Astrocyte (in vitro differentiated cells and primary cell): ENCODE measurements at regions not wholly inside any gene's neighbourhood (a gene's known extent, or its start where the extent isn't known, plus 50 kb on each side); places are given as distances from the start of the nearest gene placed in this dataset.

Experiments used
- DNase-seq: peaks from one replicate; pipeline ENCODE4 v3.0.0-alpha.2; 2010; ENCODE audit warnings: low read depth
- FAIRE-seq: peaks from 2 replicates; lab custom pipeline; 2011; peaks lifted over from hg19 to GRCh38; lab: Jason Lieb, UNC
- H2AFZ ChIP-seq: 2 replicates; pipeline ENCODE4 v1.6.0; 2012; ENCODE audit warnings: low read depth, low read length, inconsistent platforms
- H3K27ac ChIP-seq: 2 replicates; pipeline ENCODE4 v1.5.1; 2011; ENCODE audit warnings: low read depth, low read length, inconsistent platforms
- H3K27me3 ChIP-seq: 2 replicates; pipeline ENCODE4 v1.6.0; 2011; ENCODE audit warnings: low read length, inconsistent platforms; ENCODE audit not compliant: insufficient read depth
- H3K36me3 ChIP-seq: 2 replicates; pipeline ENCODE4 v1.5.1; 2011; ENCODE audit warnings: low read length, inconsistent platforms; ENCODE audit not compliant: insufficient read depth
- H3K4me1 ChIP-seq: 2 replicates; pipeline ENCODE4 v1.5.1; 2011; ENCODE audit warnings: low read length, inconsistent platforms; ENCODE audit not compliant: insufficient read depth
- H3K4me2 ChIP-seq: 2 replicates; pipeline ENCODE4 v1.6.0; 2012; ENCODE audit warnings: low read length, inconsistent platforms
- H3K4me3 ChIP-seq: 2 replicates; pipeline ENCODE4 v1.5.1; 2011; ENCODE audit warnings: low read depth, mild to moderate bottlenecking, low read length, inconsistent platforms; ENCODE audit not compliant: insufficient read depth
- H3K79me2 ChIP-seq: 2 replicates; pipeline ENCODE4 v1.6.0; 2012; ENCODE audit warnings: mild to moderate bottlenecking, low read length, inconsistent platforms; ENCODE audit not compliant: insufficient read depth
- H3K9ac ChIP-seq: 2 replicates; pipeline ENCODE4 v1.6.0; 2012; ENCODE audit warnings: mild to moderate bottlenecking, low read length, inconsistent platforms
- H3K9me3 ChIP-seq: 2 replicates; pipeline ENCODE4 v1.5.1; 2012; ENCODE audit warnings: low read depth, mild to moderate bottlenecking, low read length, inconsistent platforms; ENCODE audit not compliant: insufficient read depth
- H4K20me1 ChIP-seq: 2 replicates; pipeline ENCODE4 v1.6.0; 2012; ENCODE audit warnings: low read length, inconsistent platforms; ENCODE audit not compliant: insufficient read depth
- H3K27ac Mint-ChIP-seq: one replicate; pipeline ENCODE4 v1.8.0; 2021; ENCODE audit warnings: mild to moderate bottlenecking, mixed read lengths; ENCODE audit not compliant: unreplicated experiment
- H3K27me3 Mint-ChIP-seq: one replicate; pipeline ENCODE4 v1.8.0; 2021; ENCODE audit warnings: low read depth, mixed read lengths; ENCODE audit not compliant: unreplicated experiment
- H3K36me3 Mint-ChIP-seq: one replicate; pipeline ENCODE4 v1.8.0; 2021; ENCODE audit warnings: low read depth, mixed read lengths; ENCODE audit not compliant: unreplicated experiment
- H3K4me1 Mint-ChIP-seq: one replicate; pipeline ENCODE4 v1.8.0; 2021; ENCODE audit warnings: low read depth, mixed read lengths; ENCODE audit not compliant: unreplicated experiment
- H3K4me3 Mint-ChIP-seq: one replicate; pipeline ENCODE4 v1.8.0; 2021; ENCODE audit warnings: mild to moderate bottlenecking, moderate library complexity, mixed read lengths; ENCODE audit not compliant: unreplicated experiment
- H3K9me3 Mint-ChIP-seq: one replicate; pipeline ENCODE4 v1.8.0; 2021; ENCODE audit warnings: mild to moderate bottlenecking, mixed read lengths; ENCODE audit not compliant: unreplicated experiment
- EZH2 ChIP-seq: IDR thresholded peaks from 2 replicates; pipeline ENCODE4 v1.6.1; 2012; ENCODE audit warnings: mild to moderate bottlenecking, low read length, inconsistent platforms; ENCODE audit not compliant: insufficient read depth
- TF ChIP-seq, protein P1 (sequence below): IDR thresholded peaks from 2 replicates; pipeline ENCODE4 v1.5.1; 2011; ENCODE audit warnings: low read depth, mild to moderate bottlenecking, inconsistent platforms, low read length, moderate library complexity; ENCODE audit not compliant: insufficient read depth

DNA sequence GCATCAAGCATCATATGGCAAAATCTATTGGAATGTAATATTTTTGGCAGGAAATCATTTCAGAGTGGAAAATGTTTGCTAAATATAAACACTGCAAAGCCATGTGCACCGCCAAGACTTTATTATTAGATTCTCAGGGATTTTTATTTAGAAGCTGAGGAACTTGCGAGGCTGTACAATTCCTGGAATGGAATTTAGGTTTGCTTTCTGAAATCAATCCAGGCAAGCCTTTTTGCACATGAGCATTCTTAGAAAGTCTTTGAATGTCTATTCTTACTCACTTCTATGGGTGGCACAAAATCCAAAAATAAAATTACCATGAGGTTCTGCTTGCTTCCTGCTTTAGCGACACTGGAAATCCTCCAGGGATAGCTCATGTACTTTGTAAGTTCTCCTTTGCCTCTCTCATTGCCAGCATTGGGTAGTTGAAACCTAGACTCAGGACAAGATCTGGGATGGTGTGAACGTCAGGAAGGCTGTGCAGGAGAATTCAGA lies 71.5 kb upstream of the PALM2AKAP2 start:
- Mint-ChIP-seq H3K9me3 (peaks cover 3% of the 10 kb centered on the region), H3K27me3 (peaks cover 15% of the 10 kb centered on the region), H3K27ac (no peak overlapping the region), H3K36me3 (no peaks in the 10 kb centered on the region), H3K4me3 (no peak overlapping the region), H3K4me1 (no peaks in the 10 kb centered on the region)
- FAIRE-seq (no peak), DNase-seq (peak; percentile 38)
- H3K4me1 ChIP-seq, result no peaks in the 10 kb centered on the region
- no peak overlapping the region for H3K4me2 ChIP-seq
- H2AFZ ChIP-seq, result no peak overlapping the region
- H3K9ac ChIP-seq, result no peak overlapping the region
- no peaks in the 10 kb centered on the region for H3K36me3 ChIP-seq
- H3K27ac ChIP-seq, result no peak overlapping the region
- no peaks in the 10 kb centered on the region for H3K9me3 ChIP-seq
- TF ChIP-seq, protein P1, sequence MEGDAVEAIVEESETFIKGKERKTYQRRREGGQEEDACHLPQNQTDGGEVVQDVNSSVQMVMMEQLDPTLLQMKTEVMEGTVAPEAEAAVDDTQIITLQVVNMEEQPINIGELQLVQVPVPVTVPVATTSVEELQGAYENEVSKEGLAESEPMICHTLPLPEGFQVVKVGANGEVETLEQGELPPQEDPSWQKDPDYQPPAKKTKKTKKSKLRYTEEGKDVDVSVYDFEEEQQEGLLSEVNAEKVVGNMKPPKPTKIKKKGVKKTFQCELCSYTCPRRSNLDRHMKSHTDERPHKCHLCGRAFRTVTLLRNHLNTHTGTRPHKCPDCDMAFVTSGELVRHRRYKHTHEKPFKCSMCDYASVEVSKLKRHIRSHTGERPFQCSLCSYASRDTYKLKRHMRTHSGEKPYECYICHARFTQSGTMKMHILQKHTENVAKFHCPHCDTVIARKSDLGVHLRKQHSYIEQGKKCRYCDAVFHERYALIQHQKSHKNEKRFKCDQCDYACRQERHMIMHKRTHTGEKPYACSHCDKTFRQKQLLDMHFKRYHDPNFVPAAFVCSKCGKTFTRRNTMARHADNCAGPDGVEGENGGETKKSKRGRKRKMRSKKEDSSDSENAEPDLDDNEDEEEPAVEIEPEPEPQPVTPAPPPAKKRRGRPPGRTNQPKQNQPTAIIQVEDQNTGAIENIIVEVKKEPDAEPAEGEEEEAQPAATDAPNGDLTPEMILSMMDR, result no peak
- TF ChIP-seq EZH2, result no peak
- H3K79me2 ChIP-seq, result no peaks in the 10 kb centered on the region
- no peaks in the 10 kb centered on the region for H4K20me1 ChIP-seq
- H3K4me3 ChIP-seq, result no peak overlapping the region
- H3K27me3 ChIP-seq, result peaks cover 2% of the 10 kb centered on the region

DNA sequence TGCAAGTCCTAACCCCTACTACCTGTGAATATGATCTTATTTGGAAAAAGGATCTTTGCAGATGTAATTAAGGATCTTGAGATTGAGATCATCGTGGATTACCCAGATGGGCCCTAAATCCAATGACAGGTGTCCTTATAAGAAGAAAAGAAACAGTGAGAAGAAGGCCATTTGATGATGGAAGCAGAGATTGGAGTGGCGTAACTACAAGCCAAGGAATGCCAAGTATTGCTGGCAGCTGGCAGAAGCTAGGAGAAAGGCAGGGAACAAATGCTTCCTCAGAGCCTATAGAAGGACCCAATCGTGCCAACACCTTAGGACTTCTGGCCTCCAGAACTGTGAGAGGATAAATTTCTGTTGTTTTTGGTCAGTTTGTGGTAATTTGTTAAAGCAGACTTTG lies 70.1 kb upstream of the PALM2AKAP2 start:
- Histone ChIP-seq H3K27me3 (peaks cover 2% of the 10 kb centered on the region), H3K9ac (no peak overlapping the region), H3K9me3 (no peaks in the 10 kb centered on the region), H3K4me3 (no peak overlapping the region), H3K27ac (no peak overlapping the region), H3K4me2 (no peak overlapping the region), H3K79me2 (no peaks in the 10 kb centered on the region), H3K4me1 (no peaks in the 10 kb centered on the region), H4K20me1 (no peaks in the 10 kb centered on the region), H3K36me3 (no peaks in the 10 kb centered on the region), H2AFZ (no peak overlapping the region)
- peaks cover 9% of the 10 kb centered on the region for H3K27me3 Mint-ChIP-seq
- no peak overlapping the region for H3K27ac Mint-ChIP-seq
- FAIRE-seq, result no peak
- no peaks in the 10 kb centered on the region for H3K4me1 Mint-ChIP-seq
- H3K4me3 Mint-ChIP-seq, result no peak overlapping the region
- no peak for TF ChIP-seq EZH2
- no peaks in the 10 kb centered on the region for H3K36me3 Mint-ChIP-seq
- no peak for DNase-seq
- H3K9me3 Mint-ChIP-seq, result no peaks in the 10 kb centered on the region

DNA sequence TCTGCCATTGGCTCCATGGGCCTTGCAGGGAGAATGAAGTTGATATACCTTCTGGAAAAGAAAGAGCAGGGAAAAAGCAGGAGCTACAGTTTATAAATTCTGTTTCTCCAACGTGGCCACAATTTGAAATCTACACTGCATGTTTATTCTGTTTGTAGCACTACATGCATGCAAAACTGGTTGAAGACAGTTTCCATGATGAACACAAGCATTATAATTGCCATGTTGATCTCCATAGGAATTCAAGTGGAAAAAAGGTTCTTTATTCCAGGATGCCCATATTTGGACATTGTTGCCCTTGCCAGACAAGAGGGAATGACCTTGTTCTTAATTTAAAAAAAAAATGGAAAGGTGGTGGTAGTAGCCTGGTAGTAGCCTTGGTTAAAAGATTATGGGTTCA lies 69.2 kb upstream of the PALM2AKAP2 start:
- peaks cover 2% of the 10 kb centered on the region for H3K27me3 ChIP-seq
- no peak overlapping the region for H3K4me3 ChIP-seq
- H3K4me1 ChIP-seq, result no peaks in the 10 kb centered on the region
- H3K79me2 ChIP-seq, result no peaks in the 10 kb centered on the region
- H3K4me2 ChIP-seq, result no peak overlapping the region
- no peaks in the 10 kb centered on the region for H3K36me3 ChIP-seq
- H3K27me3 Mint-ChIP-seq, result peaks cover 6% of the 10 kb centered on the region
- H3K27ac Mint-ChIP-seq, result no peak overlapping the region
- H3K36me3 Mint-ChIP-seq, result no peaks in the 10 kb centered on the region
- H3K4me3 Mint-ChIP-seq, result no peak overlapping the region
- H3K4me1 Mint-ChIP-seq, result no peaks in the 10 kb centered on the region
- no peaks in the 10 kb centered on the region for H3K9me3 Mint-ChIP-seq
- no peak overlapping the region for H2AFZ ChIP-seq
- H3K27ac ChIP-seq, result no peak overlapping the region
- DNase-seq (no peak), FAIRE-seq (no peak)
- H3K9ac ChIP-seq, result no peak overlapping the region
- no peaks in the 10 kb centered on the region for H4K20me1 ChIP-seq
- TF ChIP-seq EZH2, result no peak
- TF ChIP-seq, protein P1, result no peak
- no peaks in the 10 kb centered on the region for H3K9me3 ChIP-seq
